ENCODE measurements at regions not wholly inside any gene's neighbourhood (a gene's known extent, or its start where the extent isn't known, plus 50 kb on each side); places are given as distances from the start of the nearest gene placed in this dataset.

- Histone ChIP-seq H3K27me3 (ENCODE audit: insufficient read depth, low read depth) (peaks cover 86% of the 10 kb centered on the region), H3K36me3 (ENCODE audit: low read depth) (no peaks in the 10 kb centered on the region), H3K9me3 (ENCODE audit: insufficient read depth, low read depth) (no peaks in the 10 kb centered on the region)
Measured at GRCh38 chr12:4161718-4162117, 111.8 kb upstream of the CCND2 start.

DNA sequence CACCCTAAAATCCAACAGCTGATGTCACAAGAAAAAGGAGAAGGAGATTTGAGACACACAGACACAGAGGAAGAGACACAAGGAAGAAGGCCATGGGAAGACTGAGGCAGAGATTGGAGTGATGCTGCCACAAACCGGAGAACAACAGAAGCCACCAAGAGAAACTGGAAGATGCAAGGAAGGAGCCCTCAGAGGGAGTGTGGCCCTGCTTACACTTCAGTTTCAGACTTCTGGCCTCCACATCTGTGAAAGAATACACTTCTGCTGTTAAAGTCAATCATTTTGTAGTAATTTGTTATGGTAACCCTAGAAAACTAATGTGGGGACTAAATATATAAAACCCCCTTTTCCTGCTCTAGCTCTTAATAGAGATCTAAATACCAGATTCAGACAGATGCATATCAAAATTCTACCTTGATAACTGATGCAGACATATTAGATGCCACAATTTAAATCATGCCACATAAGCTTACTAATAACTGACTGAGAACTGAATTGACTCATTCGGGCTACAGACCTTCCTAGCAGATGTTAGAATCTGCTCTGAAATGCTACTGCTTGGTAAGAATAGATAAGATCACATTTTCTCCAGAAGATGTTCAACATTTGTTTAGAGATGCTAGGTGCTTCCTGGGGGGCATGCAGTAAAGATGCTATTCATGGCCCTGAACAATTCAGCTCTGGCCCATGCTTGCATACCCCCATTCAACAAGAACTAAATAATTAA is 113.1 kb upstream of the CCND2 start:
- H3K4me1 ChIP-seq (replicated peaks; ENCODE audit: insufficient read depth): no peaks in the 10 kb centered on the region

More at GRCh38 chr12:4161718-4162117, 111.8 kb upstream of the CCND2 start:
- no peak overlapping the region for H3K4me2 ChIP-seq
- no peaks in the 10 kb centered on the region for H3K4me1 ChIP-seq (replicated peaks; ENCODE audit: insufficient read depth)
- no peak overlapping the region for H3K4me3 ChIP-seq
- intact Hi-C loops (cut with micrococcal nuclease; ENCODE audit: unreplicated experiment): no loop called here
- H4K20me1 ChIP-seq (ENCODE audit: insufficient read depth): no peaks in the 10 kb centered on the region
- H2AFZ ChIP-seq: no peak overlapping the region
- no peak overlapping the region for H3K27ac ChIP-seq
- no peaks in the 10 kb centered on the region for H3K79me2 ChIP-seq (ENCODE audit: low read depth)
- H3F3A ChIP-seq (ENCODE audit: insufficient read depth, low read depth): no peaks in the 10 kb centered on the region
- ChIA-PET CTCF (no interaction called here), POLR2A (ENCODE audit: unreplicated experiment) (no interaction called here)
- TF ChIP-seq EZH2 (IDR thresholded peaks at IDR 0.05; ENCODE audit: low read depth): no peak
- TF ChIP-seq, protein P1, sequence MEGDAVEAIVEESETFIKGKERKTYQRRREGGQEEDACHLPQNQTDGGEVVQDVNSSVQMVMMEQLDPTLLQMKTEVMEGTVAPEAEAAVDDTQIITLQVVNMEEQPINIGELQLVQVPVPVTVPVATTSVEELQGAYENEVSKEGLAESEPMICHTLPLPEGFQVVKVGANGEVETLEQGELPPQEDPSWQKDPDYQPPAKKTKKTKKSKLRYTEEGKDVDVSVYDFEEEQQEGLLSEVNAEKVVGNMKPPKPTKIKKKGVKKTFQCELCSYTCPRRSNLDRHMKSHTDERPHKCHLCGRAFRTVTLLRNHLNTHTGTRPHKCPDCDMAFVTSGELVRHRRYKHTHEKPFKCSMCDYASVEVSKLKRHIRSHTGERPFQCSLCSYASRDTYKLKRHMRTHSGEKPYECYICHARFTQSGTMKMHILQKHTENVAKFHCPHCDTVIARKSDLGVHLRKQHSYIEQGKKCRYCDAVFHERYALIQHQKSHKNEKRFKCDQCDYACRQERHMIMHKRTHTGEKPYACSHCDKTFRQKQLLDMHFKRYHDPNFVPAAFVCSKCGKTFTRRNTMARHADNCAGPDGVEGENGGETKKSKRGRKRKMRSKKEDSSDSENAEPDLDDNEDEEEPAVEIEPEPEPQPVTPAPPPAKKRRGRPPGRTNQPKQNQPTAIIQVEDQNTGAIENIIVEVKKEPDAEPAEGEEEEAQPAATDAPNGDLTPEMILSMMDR (conservative IDR thresholded peaks at IDR 0.05): no peak
- no TSS peak for BruUV-seq (replicated peaks)
- no peaks in the 10 kb centered on the region for H3K9me2 ChIP-seq (ENCODE audit: insufficient read depth)
- no peak for DNase-seq

DNA sequence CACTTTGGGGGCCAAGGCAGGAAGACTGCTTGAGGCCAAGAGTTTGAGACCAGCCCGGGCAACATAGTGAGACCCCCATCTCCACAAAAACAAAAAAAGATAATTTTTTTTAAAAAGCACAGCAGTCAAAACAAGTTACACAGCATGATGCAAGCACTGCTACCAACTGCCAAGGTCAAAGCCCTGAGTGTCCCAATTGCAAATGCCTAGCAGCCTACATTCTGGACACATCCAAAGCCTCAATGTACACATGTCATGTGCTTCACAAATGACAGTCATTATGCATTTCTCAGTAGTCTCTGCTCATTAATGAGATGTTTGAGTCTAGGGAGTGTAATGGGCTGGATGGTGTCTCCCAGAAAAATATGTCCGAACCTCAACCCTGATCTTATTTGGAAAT is 113.7 kb upstream of the CCND2 start:
- no peaks in the 10 kb centered on the region for H3K79me2 ChIP-seq (ENCODE audit: low read depth)
- no peak overlapping the region for H3K4me3 ChIP-seq
- H2AFZ ChIP-seq: no peak overlapping the region
- no peaks in the 10 kb centered on the region for H3K4me1 ChIP-seq (replicated peaks; ENCODE audit: insufficient read depth)
- no peak overlapping the region for H3K4me2 ChIP-seq
- POLR2A ChIA-PET (ENCODE audit: unreplicated experiment): no interaction called here
- H3K9me3 ChIP-seq (ENCODE audit: insufficient read depth, low read depth): no peaks in the 10 kb centered on the region
- CTCF ChIA-PET: no interaction called here
- H3K27ac ChIP-seq: no peak overlapping the region
- TF ChIP-seq EZH2 (IDR thresholded peaks at IDR 0.05; ENCODE audit: low read depth): no peak
- TF ChIP-seq, protein P1 (conservative IDR thresholded peaks at IDR 0.05): no peak
- intact Hi-C loops (cut with micrococcal nuclease; ENCODE audit: unreplicated experiment): no loop called here
- no peaks in the 10 kb centered on the region for H4K20me1 ChIP-seq (ENCODE audit: insufficient read depth)
- no peak for DNase-seq
- H3K36me3 ChIP-seq (ENCODE audit: low read depth): no peaks in the 10 kb centered on the region
- no peaks in the 10 kb centered on the region for H3F3A ChIP-seq (ENCODE audit: insufficient read depth, low read depth)
- no peaks in the 10 kb centered on the region; the same call in 1 of the 2 replicates for H3K9me2 ChIP-seq (ENCODE audit: insufficient read depth)
- H3K27me3 ChIP-seq (ENCODE audit: insufficient read depth, low read depth): peaks cover 88% of the 10 kb centered on the region
- no TSS peak for BruUV-seq (replicated peaks)

More for the DNA sequence above, 113.1 kb upstream of the CCND2 start:
- Histone ChIP-seq H3K9me3 (ENCODE audit: insufficient read depth, low read depth) (no peaks in the 10 kb centered on the region), H3K4me3 (no peak overlapping the region), H3K27me3 (ENCODE audit: insufficient read depth, low read depth) (peaks cover 88% of the 10 kb centered on the region), H3K79me2 (ENCODE audit: low read depth) (no peaks in the 10 kb centered on the region), H2AFZ (no peak overlapping the region), H3K36me3 (ENCODE audit: low read depth) (no peaks in the 10 kb centered on the region), H4K20me1 (ENCODE audit: insufficient read depth) (no peaks in the 10 kb centered on the region), H3K27ac (no peak overlapping the region), H3K4me2 (no peak overlapping the region), H3K9me2 (ENCODE audit: insufficient read depth) (no peaks in the 10 kb centered on the region; the same call in 1 of the 2 replicates), H3F3A (ENCODE audit: insufficient read depth, low read depth) (no peaks in the 10 kb centered on the region)
- ChIA-PET CTCF (no interaction called here), POLR2A (ENCODE audit: unreplicated experiment) (no interaction called here)
- TF ChIP-seq, protein P1 (conservative IDR thresholded peaks at IDR 0.05): no peak
- no peak for TF ChIP-seq EZH2 (IDR thresholded peaks at IDR 0.05; ENCODE audit: low read depth)
- intact Hi-C loops (cut with micrococcal nuclease; ENCODE audit: unreplicated experiment): no loop called here
- no peak for DNase-seq
- BruUV-seq (replicated peaks): no TSS peak

All from PC-9 (cell line).